Thoracic aorta (tissue), 2 donors: ENCODE measurements at regions not wholly inside any gene's neighbourhood (a gene's known extent, or its start where the extent isn't known, plus 50 kb on each side); places are given as distances from the start of the nearest gene placed in this dataset.

Source experiments
- ATAC-seq: fragments of 150-250 bp; one replicate; pipeline ENCODE4 v1.8.0; 2017; ENCODE audit warnings: low read depth; ENCODE audit not compliant: insufficient number of reproducible peaks, low FRiP score
- DNase-seq: peaks from one replicate; pipeline ENCODE4 v3.0.0-alpha.2; 2020; ENCODE audit warnings: low spot score
- H3K27ac ChIP-seq, 2 donors: fragments of 200-600 bp; sonication (generic); 1 replicate in 1 of 2; 2 replicates in 1 of 2; pipeline ENCODE4 v1.5.1; 2016; ENCODE audit warnings: mild to moderate bottlenecking in 2 of 2, moderate library complexity in 2 of 2
- H3K27me3 ChIP-seq: fragments of 200-600 bp; sonication (generic); replicated peaks from 2 replicates; pipeline ENCODE4 v1.6.0; 2016; ENCODE audit warnings: mild to moderate bottlenecking; ENCODE audit not compliant: insufficient read depth
- H3K36me3 ChIP-seq: fragments of 200-600 bp; sonication (generic); one replicate; pipeline ENCODE4 v1.5.1; 2016
- H3K4me1 ChIP-seq, 2 donors: fragments of 200-600 bp; sonication (generic); 1 replicate in 1 of 2; 2 replicates in 1 of 2; pipeline versions ENCODE4 v1.5.1 to v1.6.0; 2016; ENCODE audit warnings: low read depth in 2 of 2, mild to moderate bottlenecking in 1 of 2; ENCODE audit not compliant: control insufficient read depth in 1 of 2
- H3K4me3 ChIP-seq: fragments of 200-600 bp; sonication (generic); 2 replicates; pipeline ENCODE4 v1.5.1; 2016; ENCODE audit warnings: mild to moderate bottlenecking
- H3K9me3 ChIP-seq: fragments of 200-600 bp; sonication (generic); 2 replicates; pipeline ENCODE4 v1.5.1; 2016
- TF ChIP-seq, protein P1 (sequence below): fragments of 200-600 bp; sonication (generic); IDR thresholded peaks from one replicate; pipeline ENCODE4 v1.5.1; 2019; ENCODE audit warnings: antibody characterized with exemption

DNA sequence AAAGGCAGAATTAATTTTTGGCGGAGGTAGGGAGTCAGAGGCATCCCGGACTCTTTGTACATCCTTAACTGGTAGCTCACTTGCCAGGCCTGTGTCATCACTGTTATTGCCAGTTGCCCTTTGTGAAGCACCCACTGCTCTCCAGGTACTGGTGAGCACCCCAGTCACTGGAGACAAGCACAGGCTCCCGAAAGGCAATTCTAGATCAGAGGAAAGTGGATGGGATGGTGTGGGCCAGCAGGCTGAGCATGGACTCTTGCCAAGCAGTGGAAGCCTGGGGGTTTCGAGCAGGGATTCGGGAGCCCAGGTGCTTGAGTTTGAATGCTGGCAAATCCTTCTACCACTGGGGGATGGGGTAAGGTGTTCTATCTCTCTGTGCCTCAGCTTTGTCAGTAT is 551.1 kb downstream of the MATN1 start:
- no peaks in the 10 kb centered on the region for H3K9me3 ChIP-seq
- no peaks in the 10 kb centered on the region for H3K36me3 ChIP-seq
- H3K4me1 ChIP-seq = no peaks in the 10 kb centered on the region
- no peak overlapping the region for H3K27ac ChIP-seq
- ATAC-seq = no peak
- no peak for DNase-seq
- H3K4me3 ChIP-seq = no peak overlapping the region
- TF ChIP-seq, protein P1, sequence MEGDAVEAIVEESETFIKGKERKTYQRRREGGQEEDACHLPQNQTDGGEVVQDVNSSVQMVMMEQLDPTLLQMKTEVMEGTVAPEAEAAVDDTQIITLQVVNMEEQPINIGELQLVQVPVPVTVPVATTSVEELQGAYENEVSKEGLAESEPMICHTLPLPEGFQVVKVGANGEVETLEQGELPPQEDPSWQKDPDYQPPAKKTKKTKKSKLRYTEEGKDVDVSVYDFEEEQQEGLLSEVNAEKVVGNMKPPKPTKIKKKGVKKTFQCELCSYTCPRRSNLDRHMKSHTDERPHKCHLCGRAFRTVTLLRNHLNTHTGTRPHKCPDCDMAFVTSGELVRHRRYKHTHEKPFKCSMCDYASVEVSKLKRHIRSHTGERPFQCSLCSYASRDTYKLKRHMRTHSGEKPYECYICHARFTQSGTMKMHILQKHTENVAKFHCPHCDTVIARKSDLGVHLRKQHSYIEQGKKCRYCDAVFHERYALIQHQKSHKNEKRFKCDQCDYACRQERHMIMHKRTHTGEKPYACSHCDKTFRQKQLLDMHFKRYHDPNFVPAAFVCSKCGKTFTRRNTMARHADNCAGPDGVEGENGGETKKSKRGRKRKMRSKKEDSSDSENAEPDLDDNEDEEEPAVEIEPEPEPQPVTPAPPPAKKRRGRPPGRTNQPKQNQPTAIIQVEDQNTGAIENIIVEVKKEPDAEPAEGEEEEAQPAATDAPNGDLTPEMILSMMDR = no peak
- H3K27me3 ChIP-seq = no peaks in the 10 kb centered on the region

DNA sequence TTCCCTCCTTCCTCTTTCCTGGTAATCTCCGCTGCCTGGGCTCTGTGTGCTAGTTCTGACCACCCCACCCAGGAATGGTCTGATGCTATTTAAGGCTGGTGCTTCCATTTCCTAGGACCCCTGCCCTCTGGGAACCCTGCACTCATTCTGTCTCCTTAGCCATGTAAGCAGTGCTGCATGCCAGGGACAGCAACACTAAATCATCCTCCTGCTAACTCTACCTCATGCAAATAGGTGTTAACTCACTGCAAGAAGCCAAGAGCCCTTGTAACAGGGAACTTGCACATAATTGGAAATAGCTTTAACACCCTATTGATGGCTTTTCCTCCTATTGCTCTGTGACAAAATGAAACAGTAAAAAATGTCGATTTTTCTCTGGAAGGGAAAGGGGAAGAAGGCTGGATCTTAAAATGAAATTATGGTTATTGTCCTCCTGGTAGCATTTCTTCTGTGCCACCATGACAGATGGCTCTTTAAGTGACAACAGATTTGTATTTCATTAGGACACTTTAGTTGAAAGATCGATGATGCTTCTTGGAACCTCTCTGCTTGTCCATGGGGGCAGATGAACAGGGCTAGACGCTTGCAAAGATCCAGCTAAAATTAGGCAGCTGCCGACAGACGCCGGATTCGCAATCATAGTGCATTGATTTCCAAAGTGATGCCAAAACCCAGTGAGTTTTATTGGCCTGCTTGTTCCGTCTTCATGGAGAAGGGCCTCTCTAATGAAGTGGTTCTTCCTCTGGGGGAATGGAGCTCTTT is 551.7 kb downstream of the MATN1 start:
- ATAC-seq = no peak
- no peaks in the 10 kb centered on the region for H3K36me3 ChIP-seq
- TF ChIP-seq, protein P1 = no peak

DNA sequence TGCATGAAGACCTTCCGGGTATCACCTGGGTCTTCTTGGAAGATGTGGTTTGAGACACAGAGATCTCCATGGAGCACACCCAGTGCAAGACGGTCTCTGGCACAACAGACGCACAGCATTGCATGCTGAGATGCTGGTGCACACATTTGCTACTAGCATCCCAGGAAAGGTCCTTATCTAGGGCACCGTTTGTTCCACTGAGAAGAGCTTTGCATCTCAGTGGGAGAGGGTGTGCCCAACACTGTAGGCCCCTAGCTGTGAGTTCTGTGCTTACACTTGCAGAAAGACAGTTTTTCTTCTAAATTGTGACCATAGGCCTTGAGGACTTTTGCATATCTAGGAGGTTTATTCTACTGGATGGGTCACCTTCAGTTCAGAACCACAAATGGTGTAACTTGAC is 554.1 kb downstream of the MATN1 start:
- TF ChIP-seq, protein P1 = no peak
- DNase-seq = no peak

More for the DNA sequence above, 551.7 kb downstream of the MATN1 start:
- DNase-seq = no peak
- Histone ChIP-seq H3K27me3 (no peaks in the 10 kb centered on the region), H3K27ac (no peak overlapping the region), H3K4me1 (no peaks in the 10 kb centered on the region), H3K9me3 (no peaks in the 10 kb centered on the region), H3K4me3 (no peak overlapping the region)

DNA sequence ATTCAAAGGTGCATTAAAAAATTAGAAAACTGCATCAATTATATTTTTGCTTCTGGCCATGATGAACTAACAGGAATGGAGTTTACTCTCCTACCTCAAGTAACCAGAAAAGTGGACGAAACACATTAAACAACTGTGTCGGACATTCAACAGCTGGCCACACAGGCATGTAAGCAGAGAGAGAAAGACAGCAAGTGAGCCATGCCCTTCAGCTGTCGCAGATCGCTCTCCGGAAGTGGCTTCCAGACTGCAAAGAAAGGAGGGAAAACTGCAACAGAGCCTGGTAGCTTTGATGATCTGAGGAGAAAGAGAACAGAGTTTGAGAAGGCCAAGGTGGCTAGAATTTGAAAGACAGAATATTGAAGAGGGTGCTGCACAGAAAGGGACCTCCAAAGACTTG is 557.2 kb downstream of the MATN1 start:
- no peaks in the 10 kb centered on the region for H3K36me3 ChIP-seq
- no peak overlapping the region for H3K4me3 ChIP-seq
- H3K27me3 ChIP-seq = no peaks in the 10 kb centered on the region
- TF ChIP-seq, protein P1 = no peak
- no peak for DNase-seq
- H3K4me1 ChIP-seq = no peaks in the 10 kb centered on the region
- ATAC-seq = no peak
- no peak overlapping the region for H3K27ac ChIP-seq
- no peaks in the 10 kb centered on the region for H3K9me3 ChIP-seq

More for the DNA sequence above, 554.1 kb downstream of the MATN1 start:
- Histone ChIP-seq H3K9me3 (no peaks in the 10 kb centered on the region), H3K27me3 (no peaks in the 10 kb centered on the region), H3K4me1 (no peaks in the 10 kb centered on the region), H3K36me3 (no peaks in the 10 kb centered on the region), H3K4me3 (no peak overlapping the region), H3K27ac (no peak overlapping the region)
- no peak for ATAC-seq

DNA sequence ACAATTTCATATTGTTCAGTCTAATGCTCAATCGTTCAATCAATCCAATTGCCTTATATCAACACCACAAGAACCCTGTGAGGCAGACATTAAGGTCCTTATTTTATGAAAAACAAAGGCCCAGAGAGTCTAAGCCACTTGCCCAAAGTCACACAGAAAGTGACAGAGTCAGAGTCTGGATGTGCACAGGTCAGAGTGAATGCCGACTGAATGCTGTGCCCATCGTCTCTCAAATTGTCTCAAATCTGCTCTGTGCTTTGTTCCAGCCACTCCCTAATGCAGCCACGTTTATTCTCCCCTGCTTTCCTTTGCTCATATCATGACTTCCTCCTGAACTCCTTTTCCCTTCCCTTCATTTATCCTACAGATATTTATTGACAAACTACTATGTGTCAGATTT is 558.3 kb downstream of the MATN1 start:
- Histone ChIP-seq H3K27me3 (no peaks in the 10 kb centered on the region), H3K4me3 (no peak overlapping the region), H3K36me3 (no peaks in the 10 kb centered on the region), H3K27ac (no peak overlapping the region), H3K9me3 (no peaks in the 10 kb centered on the region), H3K4me1 (no peaks in the 10 kb centered on the region)
- TF ChIP-seq, protein P1 = no peak
- no peak for DNase-seq
- no peak for ATAC-seq
